GM19328 (cell line): ENCODE measurements at regions not wholly inside any gene's neighbourhood (a gene's known extent, or its start where the extent isn't known, plus 50 kb on each side); places are given as distances from the start of the nearest gene placed in this dataset.
"Not testable (repeated sequence)": the region's sequence is repeated elsewhere in the genome, so short reads cannot be mapped to it uniquely, and the experiment has no call there.

Source experiments
- ATAC-seq: cut with Tn5 transposase; IDR thresholded peaks from one replicate; pipeline ENCODE4 v1.9.1; 2021; ENCODE audit warnings: mild to moderate bottlenecking, moderate library complexity; ENCODE audit not compliant: unreplicated experiment

- no peak for ATAC-seq
Measured at GRCh38 chr4:62487016-62487415, 1286.9 kb downstream of the ADGRL3 start.

- no peak for ATAC-seq
Measured at GRCh38 chr4:62484357-62484756, 1284.2 kb downstream of the ADGRL3 start.

- no peak for ATAC-seq
Measured at GRCh38 chr4:62482355-62482754, 1282.2 kb downstream of the ADGRL3 start.

GRCh38 chr4:62475596-62475995 is 1275.5 kb downstream of the ADGRL3 start:
- no peak for ATAC-seq

GRCh38 chr4:62474802-62475201 is 1274.7 kb downstream of the ADGRL3 start:
- ATAC-seq = no peak

GRCh38 chr4:62471021-62471420 is 1270.9 kb downstream of the ADGRL3 start:
- ATAC-seq = no peak

GRCh38 chr4:62470421-62470983 is 1270.4 kb downstream of the ADGRL3 start:
- ATAC-seq = no peak

- ATAC-seq = no peak
Measured at GRCh38 chr4:62470020-62470419, 1269.9 kb downstream of the ADGRL3 start.

- ATAC-seq = no peak
Measured at GRCh38 chr4:62461961-62462360, 1261.8 kb downstream of the ADGRL3 start.

GRCh38 chr4:62460329-62460728 is 1260.2 kb downstream of the ADGRL3 start:
- no peak for ATAC-seq

GRCh38 chr4:62457356-62457755 is 1257.2 kb downstream of the ADGRL3 start:
- ATAC-seq = no peak

- no peak for ATAC-seq
Measured at GRCh38 chr4:62455871-62456270, 1255.7 kb downstream of the ADGRL3 start.

GRCh38 chr4:62454535-62454934 is 1254.4 kb downstream of the ADGRL3 start:
- ATAC-seq = no peak

GRCh38 chr4:62450740-62451139 is 1250.6 kb downstream of the ADGRL3 start:
- no peak for ATAC-seq

- ATAC-seq = no peak
Measured at GRCh38 chr4:62449538-62449937, 1249.4 kb downstream of the ADGRL3 start.

- no peak for ATAC-seq
Measured at GRCh38 chr4:62448911-62449310, 1248.8 kb downstream of the ADGRL3 start.

- no peak for ATAC-seq
Measured at GRCh38 chr4:62439051-62439450, 1238.9 kb downstream of the ADGRL3 start.

- ATAC-seq = no peak
Measured at GRCh38 chr4:62434921-62435320, 1234.8 kb downstream of the ADGRL3 start.

- not testable (repeated sequence) for ATAC-seq
Measured at GRCh38 chr4:62431513-62432231, 1231.5 kb downstream of the ADGRL3 start.

GRCh38 chr4:62429297-62429696 is 1229.2 kb downstream of the ADGRL3 start:
- ATAC-seq = no peak

- no peak for ATAC-seq
Measured at GRCh38 chr4:62415256-62415655, 1215.1 kb downstream of the ADGRL3 start.

GRCh38 chr4:62414563-62414962 is 1214.4 kb downstream of the ADGRL3 start:
- ATAC-seq = no peak
